GM19239 (cell line): ENCODE measurements at regions not wholly inside any gene's neighbourhood (a gene's known extent, or its start where the extent isn't known, plus 50 kb on each side); places are given as distances from the start of the nearest gene placed in this dataset.
A peak's percentile ranks its signal among the peaks of the same experiment; 100 is the strongest.

ENCODE experiments used
- DNase-seq: peaks from one replicate; pipeline ENCODE4 v3.0.0; 2011; ENCODE audit warnings: low spot score; ENCODE audit not compliant: insufficient read length
- FAIRE-seq: peaks from 2 replicates; lab custom pipeline; 2011; peaks lifted over from hg19 to GRCh38; lab: Jason Lieb, UNC

DNA sequence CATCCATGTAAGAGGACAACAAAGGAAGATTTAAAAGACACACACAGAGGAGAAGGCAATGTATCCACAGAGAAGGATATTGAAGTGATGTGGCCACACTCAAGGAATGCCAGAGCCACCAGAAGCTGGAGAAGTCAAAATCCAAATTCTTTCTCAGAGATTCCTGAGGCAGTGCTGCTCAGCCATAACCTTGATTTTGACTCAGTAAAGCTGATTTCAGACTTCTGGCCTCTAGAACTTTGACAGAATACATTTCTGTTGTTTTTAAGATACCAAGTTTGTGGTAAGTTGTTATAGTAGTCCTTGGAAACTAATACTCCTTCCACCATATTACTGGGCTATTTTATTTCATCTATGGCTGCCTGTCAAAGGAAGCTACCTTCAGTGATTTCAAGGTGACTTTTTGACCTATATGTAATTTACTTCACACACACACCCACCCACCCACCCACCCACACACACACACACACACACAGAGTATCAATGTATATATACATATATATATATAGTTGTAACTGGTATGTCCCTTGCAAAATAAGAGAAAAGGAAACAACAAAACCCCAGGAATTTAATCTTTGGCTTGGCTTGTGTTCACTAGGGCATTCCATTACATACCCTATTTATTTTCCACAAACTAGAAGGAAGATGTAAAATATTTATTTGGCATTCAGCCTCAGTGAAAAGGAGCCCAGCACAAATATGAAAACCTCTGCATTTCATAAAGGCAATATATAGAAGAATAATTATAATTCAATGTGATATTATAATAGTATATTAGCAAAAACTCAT, 142.1 kb upstream of the PTGFR start:
- DNase-seq (no peak), FAIRE-seq (no peak)

DNA sequence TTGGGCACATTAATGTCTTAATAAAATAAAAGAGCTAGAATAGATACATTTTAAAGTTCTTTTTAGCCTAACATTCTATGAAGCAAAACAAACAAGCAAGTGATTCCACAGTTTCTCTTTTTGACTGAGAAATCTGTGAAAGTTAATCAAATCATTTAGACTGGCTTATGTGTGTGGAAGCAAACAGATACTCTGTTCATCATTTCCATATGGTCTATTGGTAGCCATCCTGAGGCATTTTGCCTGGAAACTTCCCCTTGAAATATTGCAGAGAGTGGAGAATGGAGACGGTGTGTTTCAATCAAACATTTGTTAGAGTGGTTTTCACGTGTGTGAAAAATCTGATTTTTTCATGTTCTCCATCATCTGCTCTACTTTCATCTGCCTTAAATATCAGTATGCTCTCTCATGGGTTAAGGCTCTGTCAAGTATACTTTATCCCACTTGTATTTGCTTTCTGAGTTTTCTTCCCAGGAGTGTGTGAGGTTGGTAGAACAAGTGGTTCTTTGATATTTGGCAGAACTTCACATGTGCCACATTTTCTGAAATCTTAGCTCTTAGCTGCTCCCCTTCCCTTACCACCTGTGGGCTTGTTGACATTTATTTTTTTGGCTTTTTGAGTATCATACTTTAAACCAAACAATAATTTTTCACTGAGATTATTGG, 139.1 kb upstream of the PTGFR start:
- no peak for DNase-seq
- FAIRE-seq, result no peak

DNA sequence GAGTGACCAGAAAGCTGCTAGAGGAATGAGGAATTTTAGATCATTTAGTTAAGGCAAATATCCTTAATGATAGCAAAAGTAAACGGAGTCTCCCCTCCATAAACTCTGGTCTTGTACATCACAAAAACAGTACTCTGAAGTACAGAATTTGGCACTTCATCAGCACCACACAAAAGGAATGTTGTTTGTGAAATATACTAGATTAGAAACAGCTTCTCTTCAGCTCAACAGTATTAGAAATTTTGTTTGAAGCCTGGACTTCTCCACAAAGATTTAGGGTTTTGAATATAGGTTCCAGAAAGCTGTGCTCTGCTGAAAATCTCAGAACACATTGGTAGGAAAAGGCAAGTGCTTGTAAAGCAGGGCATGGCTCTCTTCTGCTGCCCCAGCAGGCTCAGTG, 135.1 kb upstream of the PTGFR start:
- DNase-seq (no peak), FAIRE-seq (no peak)

DNA sequence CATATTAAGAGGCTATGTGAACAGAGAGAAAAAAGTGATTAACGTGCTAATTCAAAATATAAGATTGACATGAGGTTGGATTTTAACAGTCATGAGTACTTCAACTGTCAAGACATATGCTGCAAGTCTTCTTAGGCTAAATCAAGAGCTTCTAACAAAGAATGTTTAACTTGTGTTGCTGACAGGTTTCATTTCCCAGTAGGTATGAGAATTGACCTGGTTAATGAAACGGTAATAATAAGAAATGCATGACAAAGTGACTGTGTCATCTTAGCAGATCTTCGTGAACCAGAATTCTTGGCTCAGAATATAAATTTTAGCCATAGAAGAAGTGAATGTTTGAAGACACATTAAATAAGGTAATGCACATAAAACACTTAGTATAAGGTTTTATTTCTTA, 132.6 kb upstream of the PTGFR start:
- FAIRE-seq (no peak), DNase-seq (no peak)

DNA sequence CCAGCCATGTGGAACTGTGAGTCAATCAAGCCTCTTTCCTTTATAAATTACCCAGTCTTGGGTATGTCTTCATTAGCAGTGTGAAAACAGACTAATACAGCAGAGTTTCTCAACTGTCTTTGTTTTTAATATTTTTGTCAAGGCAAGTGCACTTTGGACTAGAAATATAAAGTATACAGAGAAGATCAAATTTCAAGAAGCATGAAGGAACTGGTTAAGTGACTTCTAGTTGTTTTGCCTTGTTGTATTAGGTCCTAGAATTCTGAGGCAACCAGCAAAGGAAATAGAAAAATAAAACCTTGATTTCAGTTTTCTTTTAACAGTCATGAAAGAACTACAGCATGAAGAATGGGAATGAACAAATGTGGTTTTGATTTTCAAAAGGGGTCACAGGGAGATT, 131.1 kb upstream of the PTGFR start:
- DNase-seq, result no peak
- no peak for FAIRE-seq

DNA sequence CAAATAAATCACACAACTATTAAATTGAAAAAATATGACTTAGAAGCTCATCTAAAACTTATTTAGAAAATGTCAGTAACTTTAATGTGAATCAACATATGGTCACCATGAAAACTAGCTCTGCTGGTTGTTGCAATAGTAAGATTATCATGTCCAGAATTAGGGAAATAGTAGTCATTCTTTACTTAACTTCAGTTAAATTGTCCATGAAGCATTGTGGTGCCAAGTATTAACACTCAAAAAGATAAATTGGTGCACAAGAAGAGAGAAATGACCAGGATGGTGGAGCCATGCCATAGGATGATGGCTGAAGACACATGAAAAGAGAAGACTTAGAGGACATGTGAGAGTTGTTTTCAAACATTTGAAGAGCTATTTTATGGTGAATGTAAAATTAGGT, 130.2 kb upstream of the PTGFR start:
- DNase-seq (no peak), FAIRE-seq (no peak)

DNA sequence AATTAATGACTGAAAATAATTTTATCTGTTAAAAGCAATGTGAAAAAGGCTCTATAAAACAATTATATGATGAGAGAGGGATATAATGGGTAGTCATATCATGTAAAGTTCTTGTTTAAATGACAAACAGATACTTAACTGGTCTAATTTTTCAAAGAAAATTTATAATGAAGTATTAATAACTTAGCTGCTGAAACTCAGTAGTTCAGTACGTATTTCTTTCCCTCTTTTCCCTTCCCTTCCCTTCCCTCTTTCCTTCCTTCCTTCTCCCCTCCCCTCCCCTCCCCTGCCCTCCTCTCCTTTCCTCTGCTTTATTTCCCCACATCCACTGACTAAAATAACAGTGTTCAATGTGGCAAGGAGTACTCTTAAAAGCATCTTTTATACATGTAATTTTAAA, 123.1 kb upstream of the PTGFR start:
- no peak for DNase-seq
- no peak for FAIRE-seq

DNA sequence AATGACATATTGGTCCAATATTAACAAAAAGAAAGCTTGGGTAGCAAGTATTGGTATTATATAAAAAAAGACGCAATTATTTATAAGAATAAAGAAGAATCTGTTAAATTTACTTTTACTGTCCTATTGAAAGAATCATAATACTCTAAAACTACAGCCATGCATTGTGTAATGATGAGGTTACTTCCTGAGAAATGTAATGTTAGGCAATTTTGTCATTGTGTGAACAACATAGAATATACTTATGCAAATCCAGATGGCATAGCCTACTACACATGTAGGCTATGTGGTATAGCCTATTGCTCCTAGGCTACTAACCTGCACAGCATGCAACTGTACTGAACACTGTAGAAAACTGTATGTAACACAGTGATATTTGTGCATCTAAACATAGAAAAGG, 121.2 kb upstream of the PTGFR start:
- DNase-seq (no peak), FAIRE-seq (no peak)

DNA sequence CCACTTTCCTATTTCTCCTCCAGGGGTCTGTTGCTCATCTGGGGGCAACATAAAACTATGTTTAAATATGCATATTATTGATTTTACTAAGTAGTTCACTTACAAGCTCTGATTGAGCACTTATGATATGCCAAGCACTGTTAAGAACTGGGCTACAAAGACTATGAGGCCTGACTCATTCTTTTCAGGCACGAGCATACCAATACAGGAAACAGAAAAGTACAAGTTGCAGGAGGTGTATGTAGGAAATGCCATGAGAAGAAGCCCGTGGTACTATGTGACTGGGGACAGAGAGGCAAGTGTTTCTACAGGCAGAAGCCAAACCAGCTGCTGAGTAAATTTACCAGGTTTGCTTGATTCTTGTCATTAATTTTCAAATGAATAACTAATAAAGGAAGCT, 120.4 kb upstream of the PTGFR start:
- FAIRE-seq (peak; percentile 71), DNase-seq (no peak)

DNA sequence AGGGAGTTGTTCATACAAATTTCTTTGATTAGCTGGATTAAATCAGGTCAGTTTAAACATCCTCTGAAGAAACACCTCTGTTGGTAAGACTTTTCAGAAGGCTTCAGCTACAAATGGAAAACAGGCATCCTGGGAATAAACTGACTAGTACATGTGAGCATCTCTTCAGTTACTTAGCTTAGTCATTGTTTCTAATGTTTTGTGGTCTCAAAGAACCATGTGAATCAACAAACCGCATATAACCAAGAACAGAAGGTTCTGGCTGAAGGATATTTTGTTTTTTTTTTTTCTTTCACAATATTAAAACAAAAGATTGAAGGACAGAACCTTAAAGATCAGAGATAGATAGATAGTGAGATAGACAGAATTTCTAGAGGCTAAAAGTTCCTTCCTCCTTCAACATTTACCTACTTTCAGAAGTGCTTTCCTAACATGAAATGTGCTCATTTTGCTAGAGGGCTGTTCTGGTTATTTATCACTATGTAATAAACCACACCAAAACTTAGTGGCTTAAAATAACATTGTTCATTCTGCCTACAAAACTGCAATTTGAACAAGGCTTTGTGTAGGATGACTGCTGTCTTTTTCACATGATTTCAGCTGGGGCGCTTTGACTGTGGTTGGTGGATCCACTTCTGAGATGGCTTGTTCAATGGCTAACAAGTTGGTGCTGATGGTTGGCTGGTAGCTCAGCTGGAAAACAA, 119.8 kb upstream of the PTGFR start:
- no peak for DNase-seq
- FAIRE-seq, result peak; percentile 61

DNA sequence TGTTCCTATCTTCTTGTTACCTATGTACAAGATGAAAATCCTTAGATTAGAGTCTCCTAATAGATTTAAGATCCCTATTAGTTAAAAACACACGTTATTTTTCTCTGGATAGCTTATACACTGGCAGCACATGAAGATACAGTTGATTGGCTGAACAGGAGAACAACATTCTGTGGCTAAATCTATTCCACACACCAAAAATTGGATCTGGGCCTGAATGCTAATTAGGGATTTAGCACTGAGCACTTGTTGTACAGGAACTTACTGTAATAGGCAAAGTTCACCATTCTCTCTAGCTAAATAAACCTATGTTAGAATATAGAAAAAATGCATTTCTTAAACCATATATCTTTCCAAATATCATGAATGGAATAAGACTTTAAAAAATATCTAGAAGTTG, 117.1 kb upstream of the PTGFR start:
- FAIRE-seq, result no peak
- DNase-seq, result no peak

DNA sequence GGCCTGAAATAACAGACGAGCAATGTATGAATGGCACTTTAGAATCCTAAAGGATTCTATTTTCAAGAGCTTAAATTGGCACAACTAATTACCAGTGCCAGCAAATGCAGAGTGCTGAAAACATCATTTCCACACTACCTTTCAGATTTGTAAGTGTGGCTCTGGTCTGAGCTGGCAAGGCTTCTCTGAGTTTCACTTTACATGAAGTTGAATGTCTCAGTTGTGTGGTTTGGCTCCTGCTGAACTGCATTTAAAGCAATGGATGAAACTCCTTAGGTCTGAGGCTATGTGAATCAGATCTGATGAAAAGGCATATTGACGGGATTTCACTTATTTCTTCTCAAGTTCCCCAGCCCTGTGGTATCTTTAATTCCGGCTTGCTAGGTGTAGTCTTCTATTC, 114.8 kb upstream of the PTGFR start:
- FAIRE-seq (peak; percentile 33), DNase-seq (no peak)

DNA sequence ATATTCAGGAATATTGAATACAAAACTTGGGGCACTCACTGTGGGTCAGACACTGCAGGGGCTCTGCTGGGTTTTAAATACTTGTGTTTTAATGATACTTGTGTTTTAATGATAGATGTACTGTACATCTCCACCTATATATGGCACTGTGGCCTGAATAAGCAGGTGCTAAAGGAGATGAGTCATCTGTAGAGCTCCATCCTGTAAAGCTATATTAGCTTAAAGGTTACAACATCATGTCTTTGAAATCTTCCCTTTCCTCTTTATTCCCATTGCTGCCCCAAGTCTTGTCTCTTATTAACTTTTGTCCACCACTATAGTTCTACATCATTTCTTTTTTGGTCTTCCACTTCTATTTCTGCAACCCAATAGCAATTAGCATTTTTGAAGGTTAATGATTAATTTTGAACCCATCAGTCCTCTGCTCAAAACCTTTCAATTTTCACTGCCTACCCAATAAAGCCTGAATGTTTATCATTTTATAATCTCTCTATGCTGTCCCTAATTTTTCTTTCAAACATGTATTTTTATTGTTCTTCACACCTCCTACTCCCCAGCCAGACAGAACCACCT, 113.3 kb upstream of the PTGFR start:
- FAIRE-seq (peak; percentile 74), DNase-seq (no peak)

DNA sequence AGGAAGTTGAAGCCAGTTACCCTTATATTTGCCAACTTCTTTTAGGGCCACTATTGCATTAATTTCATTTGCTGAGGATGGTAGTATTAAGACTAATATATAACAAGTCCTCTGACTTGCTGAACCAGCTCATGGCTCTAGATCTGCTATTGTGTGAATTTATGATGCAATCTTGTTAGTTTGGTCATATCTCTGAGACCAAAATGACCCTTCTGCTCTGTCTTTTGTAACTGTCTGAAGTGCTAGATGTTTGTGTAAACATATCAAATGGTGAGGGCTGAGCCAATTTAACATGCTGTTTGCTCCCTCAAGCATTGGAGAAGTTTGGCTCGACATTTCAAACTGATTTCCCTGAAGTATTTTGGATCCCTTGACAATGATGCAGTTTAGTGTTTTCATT, 106.9 kb upstream of the PTGFR start:
- no peak for DNase-seq

DNA sequence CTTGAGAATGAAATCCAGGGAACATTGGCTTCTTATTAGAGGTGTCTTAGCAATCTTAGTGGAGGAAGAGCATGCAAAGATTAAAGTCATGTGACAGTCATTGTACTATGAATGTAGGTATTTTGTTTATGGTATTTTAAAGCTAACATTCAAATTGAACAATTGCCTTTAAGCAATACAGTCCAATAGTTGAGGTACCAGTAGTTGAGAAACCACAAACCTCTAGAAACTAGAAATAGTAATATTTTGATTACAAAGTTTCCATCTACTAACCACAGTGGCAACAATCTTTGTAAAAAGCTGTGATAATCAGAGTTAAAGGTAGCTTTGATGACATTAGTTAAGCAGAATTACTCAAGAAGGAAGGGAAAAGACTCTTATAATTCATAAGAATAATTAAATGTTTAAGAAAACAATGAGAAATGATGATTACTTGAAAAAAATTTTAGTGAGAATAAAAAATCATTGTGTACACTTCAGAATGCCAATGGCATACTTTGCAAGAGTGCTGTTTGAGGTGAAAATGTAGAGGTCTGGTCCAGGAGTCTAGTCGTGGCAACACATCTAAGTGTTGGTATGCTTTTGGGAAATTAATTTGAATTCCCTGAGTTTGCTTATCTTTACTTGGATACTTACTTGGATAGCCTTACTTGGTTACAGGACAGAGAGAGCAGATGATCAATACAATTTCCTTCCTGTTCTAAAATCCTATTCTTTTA, 104.9 kb upstream of the PTGFR start:
- no peak for DNase-seq
- peak; percentile 69 for FAIRE-seq

More for the DNA sequence above, 106.9 kb upstream of the PTGFR start:
- FAIRE-seq, result no peak

DNA sequence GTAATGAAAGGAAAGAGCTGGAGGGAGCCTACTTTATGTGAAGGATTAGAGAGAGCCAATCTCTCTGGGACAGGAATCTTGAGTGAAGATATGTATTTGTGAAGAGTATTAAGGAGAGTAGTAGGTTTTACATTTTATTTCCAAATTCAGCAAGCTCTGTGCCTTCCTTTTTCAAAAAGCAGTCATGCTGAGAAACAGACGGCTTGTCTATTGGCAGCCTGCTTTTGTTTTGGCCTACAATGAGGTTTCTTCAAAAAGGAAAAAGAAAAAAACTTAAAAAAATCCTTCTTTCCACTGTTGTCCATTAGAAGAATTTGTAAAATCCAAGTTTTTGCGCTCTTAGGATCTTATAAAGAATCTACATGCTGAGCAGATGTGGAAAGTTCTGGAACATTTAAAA, 103.6 kb upstream of the PTGFR start:
- DNase-seq, result no peak
- no peak for FAIRE-seq

DNA sequence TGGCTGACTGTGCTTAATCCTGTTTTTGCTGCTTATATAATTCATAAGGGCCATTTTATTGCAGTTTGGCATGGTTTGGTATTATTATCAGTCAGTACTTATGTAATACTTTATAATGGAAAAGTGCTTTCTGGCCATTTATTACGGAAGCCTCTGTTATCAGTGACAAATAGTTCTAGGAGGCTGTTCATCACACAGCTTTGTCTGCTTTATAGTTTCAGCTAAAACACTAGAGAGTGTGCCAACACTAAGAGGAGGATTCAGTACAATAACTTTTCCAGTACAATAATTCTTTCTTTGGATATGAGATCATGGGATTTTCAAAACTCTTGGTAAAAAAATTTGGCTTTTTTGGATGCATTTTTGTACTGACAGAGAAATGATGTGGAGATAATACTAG, 102.9 kb upstream of the PTGFR start:
- no peak for FAIRE-seq
- DNase-seq, result no peak

DNA sequence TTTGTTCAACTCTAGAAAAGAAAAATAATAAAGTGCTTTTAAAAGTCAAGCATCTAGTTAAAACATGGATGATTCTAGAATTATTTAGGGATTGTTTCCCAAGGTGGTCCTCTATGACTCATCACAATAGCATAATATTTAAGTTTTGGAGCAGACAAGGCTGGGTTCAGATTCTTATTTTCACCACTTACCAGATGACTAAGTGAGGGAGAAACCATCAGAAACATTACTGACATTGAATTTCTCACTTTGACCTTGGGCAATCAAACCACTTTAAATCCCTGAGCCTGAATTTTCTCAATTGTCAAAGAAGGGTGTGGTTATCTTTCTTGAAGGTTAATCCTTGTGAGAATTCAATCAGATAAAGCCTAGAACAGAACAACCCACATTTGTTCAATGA, 102.5 kb upstream of the PTGFR start:
- DNase-seq, result no peak
- no peak for FAIRE-seq

DNA sequence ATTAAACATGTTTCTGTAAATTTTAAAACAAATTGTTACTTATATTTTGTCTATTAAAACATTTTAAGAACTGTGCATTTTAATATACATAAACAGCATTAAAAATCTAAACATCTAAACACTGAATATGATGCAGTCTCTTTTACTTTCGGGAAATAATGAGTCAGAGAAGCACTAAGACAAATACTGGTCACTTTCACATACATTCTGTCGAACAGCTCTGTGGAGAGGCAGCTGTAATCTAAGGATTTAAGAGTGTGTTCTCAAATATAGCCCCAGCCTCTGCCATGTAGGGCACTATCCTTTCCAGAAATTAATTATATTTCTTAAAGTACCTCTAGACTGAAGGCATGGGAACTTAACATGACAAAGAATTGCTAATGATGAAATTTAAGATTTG, 89.6 kb upstream of the PTGFR start:
- FAIRE-seq (peak; percentile 18), DNase-seq (no peak)

DNA sequence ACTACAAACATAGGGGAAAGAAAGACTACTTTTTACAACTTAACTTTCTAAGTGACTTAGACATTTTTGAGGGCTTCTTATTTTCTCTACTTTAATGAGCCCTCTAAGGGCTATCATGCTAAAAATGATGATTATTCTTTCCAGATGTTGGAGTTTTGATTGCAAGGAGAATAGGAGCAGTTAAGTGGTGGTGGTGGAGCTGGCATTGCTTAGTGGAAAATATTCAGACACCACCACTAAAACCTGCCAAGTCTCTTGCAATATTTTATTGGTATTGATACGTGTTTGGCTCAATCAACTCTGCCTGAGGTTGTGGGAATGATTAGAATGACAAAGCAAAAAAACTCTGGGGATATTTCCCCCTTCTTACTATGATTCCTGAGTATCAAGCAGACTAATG, 82.6 kb upstream of the PTGFR start:
- DNase-seq, result no peak
- FAIRE-seq, result no peak
